22Rv1 (cell line): ENCODE measurements at regions not wholly inside any gene's neighbourhood (a gene's known extent, or its start where the extent isn't known, plus 50 kb on each side); places are given as distances from the start of the nearest gene placed in this dataset.
A peak's percentile ranks its signal among the peaks of the same experiment; 100 is the strongest.

Experiments used
- H3K27ac ChIP-seq: fragments of 450-650 bp; 2 replicates; pipeline ENCODE4 v1.5.1; 2017
- CTCF ChIP-seq: fragments of 450-650 bp; IDR thresholded peaks from 2 replicates; pipeline ENCODE4 v1.5.1; 2017; ENCODE audit warnings: mild to moderate bottlenecking
- ZFX ChIP-seq: fragments of 450-650 bp; IDR thresholded peaks from 2 replicates; pipeline ENCODE4 v1.6.1; 2017; ENCODE audit warnings: antibody characterized with exemption, borderline replicate concordance

- H3K27ac ChIP-seq, result no peak overlapping the region
- TF ChIP-seq ZFX, result no peak
- TF ChIP-seq CTCF, result peak; percentile 34
These were observed 804.1 kb downstream of the TFAP2A start for GRCh38 chr6:9610620-9611415.

GRCh38 chr6:9606435-9607134, 808.3 kb downstream of the TFAP2A start:
- no peak for TF ChIP-seq CTCF
- TF ChIP-seq ZFX, result no peak
- H3K27ac ChIP-seq, result no peak overlapping the region

- no peak for TF ChIP-seq ZFX
- TF ChIP-seq CTCF, result no peak
- H3K27ac ChIP-seq, result no peak overlapping the region
These were observed 820.1 kb downstream of the TFAP2A start for GRCh38 chr6:9594746-9595145.

GRCh38 chr6:9593554-9593953, 821.3 kb downstream of the TFAP2A start:
- no peak for TF ChIP-seq ZFX
- no peak for TF ChIP-seq CTCF
- H3K27ac ChIP-seq, result no peak overlapping the region

GRCh38 chr6:9583753-9584352, 831.0 kb downstream of the TFAP2A start:
- peak overlapping the region; percentile 76 for H3K27ac ChIP-seq
- TF ChIP-seq CTCF, result peak; percentile 51
- no peak for TF ChIP-seq ZFX

- no peak for TF ChIP-seq CTCF
- no peak for TF ChIP-seq ZFX
- no peak overlapping the region for H3K27ac ChIP-seq
These were observed 833.7 kb downstream of the TFAP2A start for GRCh38 chr6:9581155-9581554.

GRCh38 chr6:9576521-9576920, 838.4 kb downstream of the TFAP2A start:
- no peak for TF ChIP-seq CTCF
- no peak for TF ChIP-seq ZFX
- H3K27ac ChIP-seq, result no peak overlapping the region
